ENCODE measurements at regions not wholly inside any gene's neighbourhood (a gene's known extent, or its start where the extent isn't known, plus 50 kb on each side); places are given as distances from the start of the nearest gene placed in this dataset.

DNA sequence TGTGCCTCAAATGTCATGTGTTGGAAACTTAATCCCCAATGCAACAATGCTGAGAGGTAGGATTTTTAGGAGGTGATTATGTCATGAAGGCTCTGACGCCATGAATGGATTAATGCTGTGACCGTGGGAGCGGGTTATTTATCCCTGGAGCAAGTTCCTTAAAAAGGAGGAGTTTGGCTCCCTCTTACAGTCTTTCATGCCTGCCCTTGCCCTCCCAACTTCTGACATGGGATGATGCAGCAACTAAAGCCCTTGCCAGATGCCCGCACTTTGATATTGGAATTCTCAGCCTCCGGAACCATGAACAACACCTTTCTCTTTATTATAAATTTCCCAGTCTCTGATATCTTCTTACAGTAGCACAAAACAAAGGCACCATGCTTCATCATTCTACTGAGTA is 685.3 kb upstream of the CHRM3 start:
- no peak for TF ChIP-seq POLR2AphosphoS5 (IDR thresholded peaks at IDR 0.05; ENCODE audit: borderline replicate concordance, low read depth, low read length)
- TF ChIP-seq EZH2 (IDR thresholded peaks at IDR 0.05) = no peak

Data from SK-N-MC (cell line).